Fibroblast of pulmonary artery (primary cell): ENCODE measurements at regions not wholly inside any gene's neighbourhood (a gene's known extent, or its start where the extent isn't known, plus 50 kb on each side); places are given as distances from the start of the nearest gene placed in this dataset.

Experiments
- DNase-seq: peaks from one replicate; pipeline ENCODE4 v3.0.0-alpha.2; 2010; ENCODE audit warnings: low read depth
- H3K4me3 ChIP-seq: replicated peaks from 2 replicates; pipeline ENCODE4 v1.5.1; 2011; ENCODE audit warnings: low read depth, mild to moderate bottlenecking, control low read depth, low read length, moderate library complexity
- CTCF ChIP-seq: IDR thresholded peaks from 2 replicates; pipeline ENCODE4 v1.5.1; 2011; ENCODE audit warnings: mild to moderate bottlenecking, control low read depth, low read length, inconsistent platforms; ENCODE audit errors: missing control alignments

- H3K4me3 ChIP-seq, result no peak overlapping the region
- no peak for DNase-seq
- TF ChIP-seq CTCF, result no peak
Observed at GRCh38 chr7:132733860-132734259, 157.6 kb upstream of the PLXNA4 start.

GRCh38 chr7:132732321-132732865 is 156.1 kb upstream of the PLXNA4 start:
- H3K4me3 ChIP-seq, result no peak overlapping the region
- TF ChIP-seq CTCF, result no peak
- DNase-seq, result no peak

- DNase-seq, result no peak
- H3K4me3 ChIP-seq, result no peak overlapping the region
- no peak for TF ChIP-seq CTCF
Observed at GRCh38 chr7:132730105-132730504, 153.8 kb upstream of the PLXNA4 start.

GRCh38 chr7:132723506-132724081 is 147.3 kb upstream of the PLXNA4 start:
- no peak for TF ChIP-seq CTCF
- H3K4me3 ChIP-seq, result no peak overlapping the region
- no peak for DNase-seq

- no peak for DNase-seq
- TF ChIP-seq CTCF, result no peak
- no peak overlapping the region for H3K4me3 ChIP-seq
Observed at GRCh38 chr7:132720835-132721234, 144.6 kb upstream of the PLXNA4 start.

GRCh38 chr7:132713893-132714292 is 137.6 kb upstream of the PLXNA4 start:
- no peak for TF ChIP-seq CTCF
- no peak overlapping the region for H3K4me3 ChIP-seq
- DNase-seq, result no peak

GRCh38 chr7:132709971-132710567 is 133.8 kb upstream of the PLXNA4 start:
- TF ChIP-seq CTCF, result peak; percentile 66
- DNase-seq, result peak; percentile 66
- no peak overlapping the region for H3K4me3 ChIP-seq
